GM12878 (cell line): ENCODE measurements at regions not wholly inside any gene's neighbourhood (a gene's known extent, or its start where the extent isn't known, plus 50 kb on each side); places are given as distances from the start of the nearest gene placed in this dataset.

Experiments
- ATAC-seq: fragments of 200-7000 bp; cut with Tn5 transposase; 3 replicates; pipeline ENCODE4 v1.9.1; 2020; ENCODE audit warnings: mild to moderate bottlenecking, moderate library complexity
- BruUV-seq: library from RNA; stranded (reverse); fragments of 400-500 nt; replicated peaks from 2 replicates; lab custom pipeline; 2021; lab: Mats Ljungman, UMichigan
- CTCF ChIA-PET: fragments of 300-600 bp; sonication (Branson Sonifier 250); formaldehyde crosslinking; extraction: SDS; loops from one replicate; lab custom pipeline; 2021; ENCODE audit warnings: inconsistent platforms; lab: Yijun Ruan, JAX
- POLR2A ChIA-PET: fragments of 350-600 bp; formaldehyde crosslinking; extraction: SDS; loops from one replicate; lab custom pipeline; 2021; ENCODE audit warnings: inconsistent platforms; lab: Charles Lee
- RAD21 ChIA-PET: fragments of 300-600 bp; sonication (Branson Sonifier 250); formaldehyde crosslinking; loops from one replicate; lab custom pipeline; 2023; ENCODE audit warnings: antibody characterized with exemption; ENCODE audit not compliant: unreplicated experiment; lab: Charles Lee
- SMC1A ChIA-PET: fragments of 300-600 bp; sonication (Branson Sonifier 250); formaldehyde crosslinking; loops from one replicate; lab custom pipeline; 2023; ENCODE audit not compliant: unreplicated experiment, uncharacterized antibody; lab: Charles Lee
- DNase-seq: peaks from one replicate; pipeline ENCODE4 v3.0.0-alpha.2; 2011; ENCODE audit warnings: low read depth, low spot score
- FAIRE-seq: peaks from 3 replicates; lab custom pipeline; 2011; peaks lifted over from hg19 to GRCh38; lab: Jason Lieb, UNC
- H2AFZ ChIP-seq: 2 replicates; pipeline ENCODE4 v1.6.0; 2011; ENCODE audit warnings: low read depth, low read length, control low read depth; ENCODE audit not compliant: control insufficient read depth
- H3K27ac ChIP-seq: 2 replicates; pipeline ENCODE4 v1.5.1; 2011; ENCODE audit warnings: control low read depth; ENCODE audit not compliant: control insufficient read depth, insufficient read depth
- H3K27me3 ChIP-seq, 2 experiments: replicated peaks in 1 of 2; 2 replicates each; pipeline versions ENCODE4 v1.6.0 to v1.6.1; 2011; ENCODE audit warnings: low read length in 1 of 2; ENCODE audit not compliant: control insufficient read depth in 2 of 2, insufficient read depth in 2 of 2
- H3K36me3 ChIP-seq, 2 experiments: 2 replicates each; pipeline ENCODE4 v1.5.1; 2011; ENCODE audit warnings: low read length in 1 of 2; ENCODE audit not compliant: control insufficient read depth in 2 of 2, insufficient read depth in 2 of 2
- H3K4me1 ChIP-seq: 2 replicates; pipeline ENCODE4 v1.6.1; 2011; ENCODE audit warnings: mild to moderate bottlenecking, low read length, moderate library complexity, mixed read lengths; ENCODE audit not compliant: control insufficient read depth, insufficient read depth
- H3K4me2 ChIP-seq: 2 replicates; pipeline ENCODE4 v1.6.0; 2011; ENCODE audit warnings: control low read depth; ENCODE audit not compliant: control insufficient read depth, insufficient read depth
- H3K4me3 ChIP-seq: fragments of 200-600 bp; sonication (generic); 2 replicates; pipeline ENCODE4 v1.5.1; 2016
- H3K79me2 ChIP-seq: 2 replicates; pipeline ENCODE4 v1.6.0; 2011; ENCODE audit warnings: low read length; ENCODE audit not compliant: control insufficient read depth, insufficient read depth
- H3K9ac ChIP-seq: 2 replicates; pipeline ENCODE4 v1.8.0; 2011; ENCODE audit warnings: low read length, control low read depth, mixed read lengths; ENCODE audit not compliant: control insufficient read depth, insufficient read depth
- H3K9me3 ChIP-seq: replicated peaks from 3 replicates; pipeline ENCODE4 v1.5.1; 2011; ENCODE audit warnings: mild to moderate bottlenecking, low read length; ENCODE audit not compliant: control insufficient read depth, insufficient read depth
- H4K20me1 ChIP-seq: 2 replicates; pipeline ENCODE4 v1.6.0; 2011; ENCODE audit not compliant: control insufficient read depth, insufficient read depth
- ASH2L ChIP-seq: fragments of 300-600, 200-600 bp; sonication (generic); IDR thresholded peaks from 2 replicates; pipeline ENCODE4 v1.6.1; 2017; ENCODE audit warnings: low read depth, mild to moderate bottlenecking, borderline replicate concordance
- BMI1 ChIP-seq: fragments of 450-650 bp; IDR thresholded peaks from 2 replicates; pipeline ENCODE4 v1.6.1; 2016; ENCODE audit warnings: mild to moderate bottlenecking, moderate library complexity, borderline replicate concordance
- CHD2 ChIP-seq: IDR thresholded peaks from 2 replicates; pipeline ENCODE4 v1.6.1; 2011; ENCODE audit warnings: low read depth, low read length, improper control_type of control experiment, borderline replicate concordance
- GATAD2B ChIP-seq: fragments of 450-650 bp; conservative IDR thresholded peaks from 2 replicates; pipeline ENCODE4 v1.6.1; 2017; ENCODE audit warnings: low read depth, mild to moderate bottlenecking, moderate library complexity
- JUNB ChIP-seq: IDR thresholded peaks from 2 replicates; pipeline ENCODE4 v1.6.1; 2016; ENCODE audit warnings: antibody characterized with exemption, mild to moderate bottlenecking
- NBN ChIP-seq: fragments of 450-650 bp; IDR thresholded peaks from 2 replicates; pipeline ENCODE4 v1.6.1; 2016
- POU2F2 ChIP-seq: IDR thresholded peaks from 3 replicates; pipeline ENCODE4 v1.6.1; 2011; ENCODE audit warnings: low read depth, mild to moderate bottlenecking, low read length, borderline replicate concordance
- STAT1 ChIP-seq: fragments of 450-650 bp; conservative IDR thresholded peaks from 2 replicates; pipeline ENCODE4 v1.6.1; 2014; ENCODE audit warnings: antibody characterized with exemption, mild to moderate bottlenecking
- TBL1XR1 ChIP-seq: IDR thresholded peaks from 2 replicates; pipeline ENCODE4 v1.6.1; 2012; ENCODE audit warnings: low read depth, low read length, improper control_type of control experiment
- YY1 ChIP-seq: IDR thresholded peaks from 2 replicates; pipeline ENCODE4 v1.6.1; 2011; ENCODE audit warnings: low read depth, mild to moderate bottlenecking, low read length
- WGBS: methylation state at CpG from one replicate; pipeline ENCODE4 v1.1.6; 2016; ENCODE audit warnings: low lambda C conversion rate; ENCODE audit not compliant: insufficient replicate concordance, insufficient coverage; ENCODE audit errors: missing lambda C conversion rate; 5-methylcytosine and 5-hydroxymethylcytosine counted together
- in situ Hi-C: fragments of 300-500 bp; cut with MboI; formaldehyde crosslinking; loops from 9 replicates; pipeline ENCODE4 v1.14.3; 2018; ENCODE audit warnings: mixed read lengths
- intact Hi-C: fragments of 100-400 bp; cut with micrococcal nuclease; formaldehyde crosslinking; loops from one replicate; pipeline ENCODE4 v1.14.2; 2022; ENCODE audit not compliant: unreplicated experiment
- TF ChIP-seq, protein P1 (sequence below): IDR thresholded peaks from 2 replicates; pipeline ENCODE4 v1.6.1; 2012; ENCODE audit warnings: low read length, inconsistent platforms
- TF ChIP-seq, protein P2 (sequence below): fragments of 450-650 bp; IDR thresholded peaks from 2 replicates; pipeline ENCODE4 v1.6.1; 2017; ENCODE audit warnings: mild to moderate bottlenecking
- TF ChIP-seq, protein P3 (sequence below): fragments of 450-650 bp; formaldehyde crosslinking; IDR thresholded peaks from 2 replicates; pipeline ENCODE4 v1.5.0; 2022; ENCODE audit warnings: mild to moderate bottlenecking, missing genetic modification characterization
- TF ChIP-seq, protein P4 (sequence below): fragments of 450-650 bp; IDR thresholded peaks from 2 replicates; pipeline ENCODE4 v1.6.1; 2017; ENCODE audit warnings: mild to moderate bottlenecking, moderate library complexity

DNA sequence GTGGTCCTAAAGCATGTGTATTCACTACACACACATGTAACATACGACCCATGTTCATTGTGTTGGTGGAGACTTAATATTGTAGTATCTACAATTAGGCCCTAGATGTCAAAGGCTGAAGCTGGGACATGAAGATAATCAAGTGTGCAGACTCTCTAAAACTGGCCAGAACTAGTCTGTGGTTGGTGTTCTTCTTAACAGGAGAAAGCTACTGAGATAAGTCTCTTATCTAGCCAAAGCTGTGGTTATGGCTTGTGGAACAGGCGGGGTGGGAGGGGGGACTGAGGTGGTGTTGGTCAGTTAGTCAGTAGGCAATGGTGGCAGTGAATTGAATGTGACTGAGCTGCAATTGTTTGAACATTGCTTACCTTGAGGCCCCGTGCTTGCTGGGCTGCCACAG, 112.7 kb upstream of the SLC24A2 start (continued):
- TF ChIP-seq, protein P1, sequence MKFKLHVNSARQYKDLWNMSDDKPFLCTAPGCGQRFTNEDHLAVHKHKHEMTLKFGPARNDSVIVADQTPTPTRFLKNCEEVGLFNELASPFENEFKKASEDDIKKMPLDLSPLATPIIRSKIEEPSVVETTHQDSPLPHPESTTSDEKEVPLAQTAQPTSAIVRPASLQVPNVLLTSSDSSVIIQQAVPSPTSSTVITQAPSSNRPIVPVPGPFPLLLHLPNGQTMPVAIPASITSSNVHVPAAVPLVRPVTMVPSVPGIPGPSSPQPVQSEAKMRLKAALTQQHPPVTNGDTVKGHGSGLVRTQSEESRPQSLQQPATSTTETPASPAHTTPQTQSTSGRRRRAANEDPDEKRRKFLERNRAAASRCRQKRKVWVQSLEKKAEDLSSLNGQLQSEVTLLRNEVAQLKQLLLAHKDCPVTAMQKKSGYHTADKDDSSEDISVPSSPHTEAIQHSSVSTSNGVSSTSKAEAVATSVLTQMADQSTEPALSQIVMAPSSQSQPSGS = no peak
- no peak for TF ChIP-seq BMI1
- TF ChIP-seq CHD2 = no peak
- no peak for TF ChIP-seq GATAD2B
- no peak for TF ChIP-seq STAT1
- no peak for TF ChIP-seq ASH2L
- TF ChIP-seq, protein P2, sequence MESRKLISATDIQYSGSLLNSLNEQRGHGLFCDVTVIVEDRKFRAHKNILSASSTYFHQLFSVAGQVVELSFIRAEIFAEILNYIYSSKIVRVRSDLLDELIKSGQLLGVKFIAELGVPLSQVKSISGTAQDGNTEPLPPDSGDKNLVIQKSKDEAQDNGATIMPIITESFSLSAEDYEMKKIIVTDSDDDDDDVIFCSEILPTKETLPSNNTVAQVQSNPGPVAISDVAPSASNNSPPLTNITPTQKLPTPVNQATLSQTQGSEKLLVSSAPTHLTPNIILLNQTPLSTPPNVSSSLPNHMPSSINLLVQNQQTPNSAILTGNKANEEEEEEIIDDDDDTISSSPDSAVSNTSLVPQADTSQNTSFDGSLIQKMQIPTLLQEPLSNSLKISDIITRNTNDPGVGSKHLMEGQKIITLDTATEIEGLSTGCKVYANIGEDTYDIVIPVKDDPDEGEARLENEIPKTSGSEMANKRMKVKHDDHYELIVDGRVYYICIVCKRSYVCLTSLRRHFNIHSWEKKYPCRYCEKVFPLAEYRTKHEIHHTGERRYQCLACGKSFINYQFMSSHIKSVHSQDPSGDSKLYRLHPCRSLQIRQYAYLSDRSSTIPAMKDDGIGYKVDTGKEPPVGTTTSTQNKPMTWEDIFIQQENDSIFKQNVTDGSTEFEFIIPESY = no peak
- TF ChIP-seq NBN = no peak
- no peak for TF ChIP-seq POU2F2
- TF ChIP-seq, all 136 proteins: peak for 0

DNA sequence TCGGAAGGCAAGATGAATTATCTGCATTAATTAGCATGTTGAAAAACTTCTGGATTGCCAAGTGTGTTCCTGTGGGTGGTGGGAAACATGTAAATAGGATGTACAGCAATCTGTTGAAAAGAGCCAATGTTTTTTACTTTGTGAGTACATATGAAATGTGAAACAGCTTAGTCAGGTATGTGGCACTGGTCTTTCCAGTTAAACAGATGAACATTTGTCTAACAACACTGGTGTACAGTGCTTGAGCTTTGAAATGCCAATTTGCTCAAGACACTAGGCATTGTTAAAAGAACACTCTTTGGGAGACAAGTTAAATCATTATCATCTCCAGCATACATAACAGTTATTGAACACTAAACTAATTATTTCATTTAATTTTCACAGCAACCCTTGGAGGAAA, 107.3 kb upstream of the SLC24A2 start:
- DNase-seq = no peak
- TF ChIP-seq JUNB = no peak
- TF ChIP-seq TBL1XR1 = no peak
- no peak for TF ChIP-seq YY1
- TF ChIP-seq, protein P3, sequence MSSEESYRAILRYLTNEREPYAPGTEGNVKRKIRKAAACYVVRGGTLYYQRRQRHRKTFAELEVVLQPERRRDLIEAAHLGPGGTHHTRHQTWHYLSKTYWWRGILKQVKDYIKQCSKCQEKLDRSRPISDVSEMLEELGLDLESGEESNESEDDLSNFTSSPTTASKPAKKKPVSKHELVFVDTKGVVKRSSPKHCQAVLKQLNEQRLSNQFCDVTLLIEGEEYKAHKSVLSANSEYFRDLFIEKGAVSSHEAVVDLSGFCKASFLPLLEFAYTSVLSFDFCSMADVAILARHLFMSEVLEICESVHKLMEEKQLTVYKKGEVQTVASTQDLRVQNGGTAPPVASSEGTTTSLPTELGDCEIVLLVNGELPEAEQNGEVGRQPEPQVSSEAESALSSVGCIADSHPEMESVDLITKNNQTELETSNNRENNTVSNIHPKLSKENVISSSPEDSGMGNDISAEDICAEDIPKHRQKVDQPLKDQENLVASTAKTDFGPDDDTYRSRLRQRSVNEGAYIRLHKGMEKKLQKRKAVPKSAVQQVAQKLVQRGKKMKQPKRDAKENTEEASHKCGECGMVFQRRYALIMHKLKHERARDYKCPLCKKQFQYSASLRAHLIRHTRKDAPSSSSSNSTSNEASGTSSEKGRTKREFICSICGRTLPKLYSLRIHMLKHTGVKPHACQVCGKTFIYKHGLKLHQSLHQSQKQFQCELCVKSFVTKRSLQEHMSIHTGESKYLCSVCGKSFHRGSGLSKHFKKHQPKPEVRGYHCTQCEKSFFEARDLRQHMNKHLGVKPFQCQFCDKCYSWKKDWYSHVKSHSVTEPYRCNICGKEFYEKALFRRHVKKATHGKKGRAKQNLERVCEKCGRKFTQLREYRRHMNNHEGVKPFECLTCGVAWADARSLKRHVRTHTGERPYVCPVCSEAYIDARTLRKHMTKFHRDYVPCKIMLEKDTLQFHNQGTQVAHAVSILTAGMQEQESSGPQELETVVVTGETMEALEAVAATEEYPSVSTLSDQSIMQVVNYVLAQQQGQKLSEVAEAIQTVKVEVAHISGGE = no peak
- TF ChIP-seq, protein P4, sequence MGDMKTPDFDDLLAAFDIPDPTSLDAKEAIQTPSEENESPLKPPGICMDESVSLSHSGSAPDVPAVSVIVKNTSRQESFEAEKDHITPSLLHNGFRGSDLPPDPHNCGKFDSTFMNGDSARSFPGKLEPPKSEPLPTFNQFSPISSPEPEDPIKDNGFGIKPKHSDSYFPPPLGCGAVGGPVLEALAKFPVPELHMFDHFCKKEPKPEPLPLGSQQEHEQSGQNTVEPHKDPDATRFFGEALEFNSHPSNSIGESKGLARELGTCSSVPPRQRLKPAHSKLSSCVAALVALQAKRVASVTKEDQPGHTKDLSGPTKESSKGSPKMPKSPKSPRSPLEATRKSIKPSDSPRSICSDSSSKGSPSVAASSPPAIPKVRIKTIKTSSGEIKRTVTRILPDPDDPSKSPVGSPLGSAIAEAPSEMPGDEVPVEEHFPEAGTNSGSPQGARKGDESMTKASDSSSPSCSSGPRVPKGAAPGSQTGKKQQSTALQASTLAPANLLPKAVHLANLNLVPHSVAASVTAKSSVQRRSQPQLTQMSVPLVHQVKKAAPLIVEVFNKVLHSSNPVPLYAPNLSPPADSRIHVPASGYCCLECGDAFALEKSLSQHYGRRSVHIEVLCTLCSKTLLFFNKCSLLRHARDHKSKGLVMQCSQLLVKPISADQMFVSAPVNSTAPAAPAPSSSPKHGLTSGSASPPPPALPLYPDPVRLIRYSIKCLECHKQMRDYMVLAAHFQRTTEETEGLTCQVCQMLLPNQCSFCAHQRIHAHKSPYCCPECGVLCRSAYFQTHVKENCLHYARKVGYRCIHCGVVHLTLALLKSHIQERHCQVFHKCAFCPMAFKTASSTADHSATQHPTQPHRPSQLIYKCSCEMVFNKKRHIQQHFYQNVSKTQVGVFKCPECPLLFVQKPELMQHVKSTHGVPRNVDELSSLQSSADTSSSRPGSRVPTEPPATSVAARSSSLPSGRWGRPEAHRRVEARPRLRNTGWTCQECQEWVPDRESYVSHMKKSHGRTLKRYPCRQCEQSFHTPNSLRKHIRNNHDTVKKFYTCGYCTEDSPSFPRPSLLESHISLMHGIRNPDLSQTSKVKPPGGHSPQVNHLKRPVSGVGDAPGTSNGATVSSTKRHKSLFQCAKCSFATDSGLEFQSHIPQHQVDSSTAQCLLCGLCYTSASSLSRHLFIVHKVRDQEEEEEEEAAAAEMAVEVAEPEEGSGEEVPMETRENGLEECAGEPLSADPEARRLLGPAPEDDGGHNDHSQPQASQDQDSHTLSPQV = no peak

More for the DNA sequence above, 107.3 kb upstream of the SLC24A2 start:
- ChIA-PET CTCF (interaction anchor here (0.6 kb wide), 1 partner anchor 22 kb away, joined by 4 read pairs; no protein-coding TSS in a partner anchor), POLR2A (no interaction called here), SMC1A (no interaction called here), RAD21 (no interaction called here)
- Histone ChIP-seq H3K4me3 (no peak overlapping the region), H2AFZ (no peak overlapping the region), H3K79me2 (no peaks in the 10 kb centered on the region), H3K4me2 (no peak overlapping the region), H3K27ac (no peak overlapping the region), H3K4me1 (no peaks in the 10 kb centered on the region), H3K27me3 (no peaks in the 10 kb centered on the region), H3K36me3 (no peaks in the 10 kb centered on the region), H3K9ac (no peak overlapping the region), H3K9me3 (no peaks in the 10 kb centered on the region), H4K20me1 (no peaks in the 10 kb centered on the region)
- in situ Hi-C loops (no loop called here), intact Hi-C loops (no loop called here)
- no TSS peak for BruUV-seq
- FAIRE-seq = no peak
- 55% methylated on average over 1 of the region's 1 CpG for WGBS
- no peak for ATAC-seq
